ENCODE measurements at regions not wholly inside any gene's neighbourhood (a gene's known extent, or its start where the extent isn't known, plus 50 kb on each side); places are given as distances from the start of the nearest gene placed in this dataset.

DNA sequence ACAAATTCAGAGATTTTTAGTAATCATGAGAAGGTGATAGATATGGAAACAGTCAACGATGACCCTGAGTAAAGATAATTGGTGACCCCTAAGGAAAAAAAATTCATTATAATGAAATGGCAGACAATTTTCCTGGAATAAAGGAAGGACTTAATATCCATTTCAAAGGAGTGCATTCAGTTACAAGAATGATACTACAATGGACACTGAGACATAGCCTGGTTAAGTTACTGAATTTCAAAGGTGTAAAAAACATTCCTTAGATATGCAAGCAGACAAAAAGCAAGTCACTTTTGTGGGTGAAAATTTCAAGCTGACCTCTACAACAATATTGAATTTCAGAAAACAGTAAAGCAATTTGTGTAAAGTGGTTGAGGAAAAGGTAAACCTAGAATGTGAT, 1012.5 kb upstream of the SEMA6A start:
- TF ChIP-seq POLR2A (IDR thresholded peaks at IDR 0.05) (no peak), CTCF (IDR thresholded peaks at IDR 0.05) (no peak)
